Breast epithelium (tissue), 4 donors: ENCODE measurements at regions not wholly inside any gene's neighbourhood (a gene's known extent, or its start where the extent isn't known, plus 50 kb on each side); places are given as distances from the start of the nearest gene placed in this dataset.

ENCODE experiments used
- DNase-seq, 2 donors: peaks; one replicate each; pipeline ENCODE4 v3.0.0-alpha.2; 2019; ENCODE audit warnings: low spot score in 2 of 2
- H3K27ac ChIP-seq, 2 donors: fragments of 200-600 bp; sonication (generic) in 1 of 2; one replicate each; pipeline ENCODE4 v1.5.1; 2016 to 2019; ENCODE audit warnings: mild to moderate bottlenecking in 1 of 2
- H3K27me3 ChIP-seq, 2 donors: fragments of 200-600 bp; sonication (generic) in 1 of 2; one replicate each; pipeline versions ENCODE4 v1.5.1 to v1.6.0; 2017 to 2019; ENCODE audit warnings: control low read depth in 1 of 2, mild to moderate bottlenecking in 1 of 2
- H3K36me3 ChIP-seq: fragments of 200-600 bp; one replicate; pipeline ENCODE4 v1.5.1; 2019
- H3K4me1 ChIP-seq, 2 donors: fragments of 200-600 bp; sonication (generic); one replicate each; pipeline ENCODE4 v1.5.1; 2016 to 2019; ENCODE audit warnings: control low read depth in 1 of 2
- H3K4me3 ChIP-seq, 3 donors: fragments of 200-600 bp; sonication (generic); 1 replicate in 2 of 3; 2 replicates in 1 of 3; pipeline ENCODE4 v1.5.1; 2016 to 2019; ENCODE audit warnings: mild to moderate bottlenecking in 3 of 3, moderate library complexity in 2 of 3
- H3K9me3 ChIP-seq, 2 donors: fragments of 200-600 bp; sonication (generic) in 1 of 2; one replicate each; pipeline ENCODE4 v1.5.1; 2016 to 2019; ENCODE audit warnings: control low read depth in 1 of 2
- POLR2A ChIP-seq: fragments of 450-650 bp; IDR thresholded peaks from one replicate; pipeline ENCODE4 v1.6.1; 2016; ENCODE audit warnings: antibody characterized with exemption, mild to moderate bottlenecking, moderate library complexity
- POLR2AphosphoS5 ChIP-seq, 3 donors: sonication (generic); formaldehyde crosslinking; IDR thresholded peaks; one replicate each; pipeline ENCODE4 v1.6.1; 2017; ENCODE audit warnings: antibody characterized with exemption in 3 of 3
- intact Hi-C: fragments of 100-400 bp; cut with DNase I; formaldehyde crosslinking; loops from one replicate; pipeline ENCODE4 v1.15.1; 2023; ENCODE audit warnings: low total_unique reads
- TF ChIP-seq, protein P1 (sequence below), 3 donors: fragments of 450-650 bp; IDR thresholded peaks; one replicate each; pipeline ENCODE4 v1.5.1; 2016 to 2017; ENCODE audit warnings: antibody characterized with exemption in 3 of 3, mild to moderate bottlenecking in 3 of 3, moderate library complexity in 3 of 3

DNA sequence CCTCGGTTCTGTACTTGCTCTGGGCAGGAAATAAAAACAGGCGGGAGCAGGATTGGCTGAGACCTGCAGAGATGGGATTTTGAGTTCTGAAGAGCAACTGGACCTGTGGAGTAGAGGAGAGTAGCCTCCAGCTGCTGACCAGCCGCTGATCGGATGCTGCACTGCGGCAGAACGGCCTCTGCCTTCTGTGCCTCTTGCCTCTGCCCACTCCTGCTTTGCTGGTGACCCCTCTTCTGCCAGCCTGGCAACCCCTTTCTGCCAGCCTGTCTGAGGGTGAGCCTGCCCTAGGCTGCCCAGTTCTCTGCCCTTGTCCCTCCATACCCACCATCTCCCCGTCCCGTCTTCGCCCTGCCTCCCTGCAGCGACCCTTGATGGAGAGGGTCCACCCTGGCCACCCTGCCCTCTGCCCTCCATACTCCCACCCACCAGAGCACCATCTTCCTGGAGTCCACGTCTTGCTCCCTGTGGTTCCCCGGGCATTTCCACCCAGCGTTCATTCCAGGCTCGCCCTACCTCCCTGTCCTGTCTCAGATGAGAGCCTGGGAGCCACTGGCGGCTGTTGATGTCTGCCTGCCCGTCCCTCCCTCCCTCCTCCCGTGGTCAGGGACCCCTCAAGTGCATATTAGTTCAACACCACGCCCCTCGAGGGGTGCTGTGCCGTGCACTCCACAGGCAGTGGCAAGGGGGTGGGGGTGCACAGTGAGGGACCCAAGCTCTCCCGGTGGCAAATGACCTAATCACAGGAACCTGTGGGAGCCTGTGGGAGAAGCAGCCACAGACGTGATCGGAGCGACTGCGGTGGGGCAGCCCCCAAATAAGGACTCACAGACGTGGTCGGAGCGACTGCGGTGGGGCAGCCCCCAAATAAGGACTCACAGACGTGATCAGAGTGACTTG, 863.3 kb downstream of the TBC1D22A start:
- H3K4me3 ChIP-seq, result no peak overlapping the region
- TF ChIP-seq, protein P1, sequence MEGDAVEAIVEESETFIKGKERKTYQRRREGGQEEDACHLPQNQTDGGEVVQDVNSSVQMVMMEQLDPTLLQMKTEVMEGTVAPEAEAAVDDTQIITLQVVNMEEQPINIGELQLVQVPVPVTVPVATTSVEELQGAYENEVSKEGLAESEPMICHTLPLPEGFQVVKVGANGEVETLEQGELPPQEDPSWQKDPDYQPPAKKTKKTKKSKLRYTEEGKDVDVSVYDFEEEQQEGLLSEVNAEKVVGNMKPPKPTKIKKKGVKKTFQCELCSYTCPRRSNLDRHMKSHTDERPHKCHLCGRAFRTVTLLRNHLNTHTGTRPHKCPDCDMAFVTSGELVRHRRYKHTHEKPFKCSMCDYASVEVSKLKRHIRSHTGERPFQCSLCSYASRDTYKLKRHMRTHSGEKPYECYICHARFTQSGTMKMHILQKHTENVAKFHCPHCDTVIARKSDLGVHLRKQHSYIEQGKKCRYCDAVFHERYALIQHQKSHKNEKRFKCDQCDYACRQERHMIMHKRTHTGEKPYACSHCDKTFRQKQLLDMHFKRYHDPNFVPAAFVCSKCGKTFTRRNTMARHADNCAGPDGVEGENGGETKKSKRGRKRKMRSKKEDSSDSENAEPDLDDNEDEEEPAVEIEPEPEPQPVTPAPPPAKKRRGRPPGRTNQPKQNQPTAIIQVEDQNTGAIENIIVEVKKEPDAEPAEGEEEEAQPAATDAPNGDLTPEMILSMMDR (IDR thresholded peaks at IDR 0.05), result no peak
- TF ChIP-seq POLR2AphosphoS5 (IDR thresholded peaks at IDR 0.05) (no peak), POLR2A (no peak)
- intact Hi-C loops, result no loop called here
- no peak overlapping the region for H3K27ac ChIP-seq
- H3K36me3 ChIP-seq, result no peaks in the 10 kb centered on the region
- no peaks in the 10 kb centered on the region for H3K4me1 ChIP-seq
- H3K27me3 ChIP-seq, result peaks cover 0 to 61% of the 10 kb centered on the region in 2 donors
- no peaks in the 10 kb centered on the region for H3K9me3 ChIP-seq
- no peak for DNase-seq

- no peak for DNase-seq
- Histone ChIP-seq H3K4me1 (no peaks in the 10 kb centered on the region), H3K27me3 (peaks cover 0 to 60% of the 10 kb centered on the region in 2 donors), H3K4me3 (no peak overlapping the region), H3K36me3 (no peaks in the 10 kb centered on the region), H3K27ac (no peak overlapping the region), H3K9me3 (no peaks in the 10 kb centered on the region)
- intact Hi-C loops, result no loop called here
- TF ChIP-seq POLR2AphosphoS5 (IDR thresholded peaks at IDR 0.05) (no peak), POLR2A (no peak)
- TF ChIP-seq, protein P1 (IDR thresholded peaks at IDR 0.05), result no peak
These were observed 862.5 kb downstream of the TBC1D22A start for GRCh38 chr22:47625013-47625385.

DNA sequence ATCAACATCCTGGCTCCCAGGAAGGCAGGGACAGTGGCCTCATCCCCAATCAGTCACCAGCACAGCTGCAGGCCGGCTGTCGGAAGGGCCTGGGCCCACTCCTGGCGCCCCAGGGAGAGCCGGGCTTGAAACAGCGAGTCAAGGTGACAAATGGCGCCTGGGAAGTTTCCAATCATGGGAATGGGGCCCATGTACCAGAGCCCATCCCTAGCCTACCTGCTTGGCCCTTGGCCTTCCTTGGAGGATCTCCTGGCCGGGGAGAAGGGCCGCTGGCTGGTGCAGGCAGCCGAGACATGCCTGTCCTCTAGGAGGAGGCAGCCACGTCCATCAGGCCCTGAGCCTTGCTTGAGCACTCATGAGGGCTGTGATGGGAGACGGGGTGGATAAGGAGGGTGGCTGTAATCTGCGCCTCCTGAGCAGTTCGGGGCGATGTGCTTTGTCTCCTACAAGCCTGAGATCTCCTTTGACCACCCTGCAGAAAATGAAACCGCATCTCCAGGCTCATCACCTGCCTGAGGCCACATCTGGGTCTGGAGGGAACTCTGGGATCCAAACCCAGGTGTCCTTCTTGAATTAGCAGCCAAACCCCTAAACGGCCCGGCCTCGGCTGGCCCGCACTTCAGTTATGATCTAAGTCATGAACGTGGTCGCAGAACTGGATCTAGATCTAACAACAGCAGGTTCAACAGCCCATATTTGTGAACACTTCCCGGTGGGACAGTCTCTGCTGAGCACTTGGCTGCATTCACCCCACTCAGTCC, 862.0 kb downstream of the TBC1D22A start:
- intact Hi-C loops, result no loop called here
- no peak overlapping the region for H3K4me3 ChIP-seq
- no peak for DNase-seq
- no peak overlapping the region for H3K27ac ChIP-seq
- H3K4me1 ChIP-seq, result no peaks in the 10 kb centered on the region
- H3K36me3 ChIP-seq, result no peaks in the 10 kb centered on the region
- H3K27me3 ChIP-seq, result peaks cover 0 to 59% of the 10 kb centered on the region in 2 donors
- no peaks in the 10 kb centered on the region for H3K9me3 ChIP-seq
- TF ChIP-seq POLR2AphosphoS5 (IDR thresholded peaks at IDR 0.05) (no peak), POLR2A (no peak)
- TF ChIP-seq, protein P1 (IDR thresholded peaks at IDR 0.05), result no peak

- TF ChIP-seq POLR2AphosphoS5 (IDR thresholded peaks at IDR 0.05), result no peak
- TF ChIP-seq POLR2A, result no peak
- TF ChIP-seq, protein P1 (IDR thresholded peaks at IDR 0.05), result no peak
- Histone ChIP-seq H3K36me3 (no peaks in the 10 kb centered on the region), H3K4me1 (no peaks in the 10 kb centered on the region), H3K27me3 (peaks cover 0 to 59% of the 10 kb centered on the region in 2 donors), H3K4me3 (no peak overlapping the region), H3K27ac (no peak overlapping the region), H3K9me3 (no peaks in the 10 kb centered on the region)
- no peak for DNase-seq
- intact Hi-C loops, result no loop called here
These were observed 861.3 kb downstream of the TBC1D22A start for GRCh38 chr22:47623763-47624148.
